NT2/D1 (cell line): ENCODE measurements at regions not wholly inside any gene's neighbourhood (a gene's known extent, or its start where the extent isn't known, plus 50 kb on each side); places are given as distances from the start of the nearest gene placed in this dataset.
A peak's percentile ranks its signal among the peaks of the same experiment; 100 is the strongest.

ENCODE experiments used
- DNase-seq: peaks from one replicate; pipeline ENCODE4 v3.0.0-alpha.2; 2011; ENCODE audit warnings: low read depth, low spot score
- H3K27me3 ChIP-seq: 2 replicates; pipeline ENCODE4 v1.6.0; 2011; ENCODE audit warnings: mild to moderate bottlenecking; ENCODE audit not compliant: insufficient read length, insufficient read depth
- H3K36me3 ChIP-seq: 2 replicates; pipeline ENCODE4 v1.6.1; 2011; ENCODE audit warnings: mild to moderate bottlenecking, low read length, mixed read lengths; ENCODE audit not compliant: insufficient read depth, insufficient read length
- H3K4me1 ChIP-seq: 2 replicates; pipeline ENCODE4 v1.5.1; 2011; ENCODE audit not compliant: insufficient read depth, insufficient read length
- H3K4me3 ChIP-seq: 2 replicates; pipeline ENCODE4 v1.5.1; 2011; ENCODE audit warnings: low read depth; ENCODE audit not compliant: insufficient read length
- H3K9ac ChIP-seq: 2 replicates; pipeline ENCODE4 v1.6.0; 2011; ENCODE audit warnings: low read depth; ENCODE audit not compliant: insufficient read length
- H3K9me3 ChIP-seq: 2 replicates; pipeline ENCODE4 v1.5.1; 2011; ENCODE audit warnings: mild to moderate bottlenecking, low read length; ENCODE audit not compliant: insufficient read depth
- SUZ12 ChIP-seq: IDR thresholded peaks from 2 replicates; pipeline ENCODE4 v1.6.1; 2011; ENCODE audit not compliant: insufficient read length, insufficient read depth; ENCODE audit errors: extremely low read depth
- YY1 ChIP-seq: IDR thresholded peaks from 2 replicates; pipeline ENCODE4 v1.6.1; 2011; ENCODE audit not compliant: insufficient read length, insufficient read depth
- ZNF274 ChIP-seq: IDR thresholded peaks from 2 replicates; pipeline ENCODE4 v1.6.1; 2011; ENCODE audit warnings: mild to moderate bottlenecking, low read depth, low read length

DNA sequence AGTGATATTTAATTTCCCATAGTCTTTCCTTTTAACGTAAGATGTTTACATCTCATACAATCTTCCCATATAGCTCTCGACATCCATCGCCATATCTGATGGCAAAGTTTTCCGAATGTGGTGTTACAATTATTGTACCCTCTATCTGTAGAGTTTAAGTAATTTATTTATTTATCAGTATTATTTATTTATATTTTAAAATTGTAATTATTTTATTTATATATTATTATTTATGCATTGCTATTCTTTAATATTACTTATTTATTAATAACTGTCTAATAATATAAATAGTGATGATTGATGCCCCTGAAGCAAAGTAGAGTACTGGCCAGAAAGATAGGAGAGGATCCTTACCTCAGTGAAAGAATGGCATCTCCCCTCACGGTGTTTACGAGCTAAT, 812.9 kb downstream of the VGLL3 start:
- no peak for DNase-seq
- Histone ChIP-seq H3K4me3 (no peak overlapping the region), H3K27me3 (no peaks in the 10 kb centered on the region), H3K9me3 (no peaks in the 10 kb centered on the region), H3K36me3 (no peaks in the 10 kb centered on the region), H3K4me1 (no peaks in the 10 kb centered on the region), H3K9ac (no peak overlapping the region)
- TF ChIP-seq YY1, result no peak
- no peak for TF ChIP-seq SUZ12
- TF ChIP-seq ZNF274, result no peak

GRCh38 chr3:86176445-86176784, 814.5 kb downstream of the VGLL3 start:
- Histone ChIP-seq H3K36me3 (no peaks in the 10 kb centered on the region), H3K9ac (no peak overlapping the region), H3K4me1 (no peaks in the 10 kb centered on the region), H3K4me3 (no peak overlapping the region), H3K27me3 (no peaks in the 10 kb centered on the region), H3K9me3 (no peaks in the 10 kb centered on the region)
- TF ChIP-seq SUZ12 (no peak), ZNF274 (no peak), YY1 (no peak)
- DNase-seq, result no peak

DNA sequence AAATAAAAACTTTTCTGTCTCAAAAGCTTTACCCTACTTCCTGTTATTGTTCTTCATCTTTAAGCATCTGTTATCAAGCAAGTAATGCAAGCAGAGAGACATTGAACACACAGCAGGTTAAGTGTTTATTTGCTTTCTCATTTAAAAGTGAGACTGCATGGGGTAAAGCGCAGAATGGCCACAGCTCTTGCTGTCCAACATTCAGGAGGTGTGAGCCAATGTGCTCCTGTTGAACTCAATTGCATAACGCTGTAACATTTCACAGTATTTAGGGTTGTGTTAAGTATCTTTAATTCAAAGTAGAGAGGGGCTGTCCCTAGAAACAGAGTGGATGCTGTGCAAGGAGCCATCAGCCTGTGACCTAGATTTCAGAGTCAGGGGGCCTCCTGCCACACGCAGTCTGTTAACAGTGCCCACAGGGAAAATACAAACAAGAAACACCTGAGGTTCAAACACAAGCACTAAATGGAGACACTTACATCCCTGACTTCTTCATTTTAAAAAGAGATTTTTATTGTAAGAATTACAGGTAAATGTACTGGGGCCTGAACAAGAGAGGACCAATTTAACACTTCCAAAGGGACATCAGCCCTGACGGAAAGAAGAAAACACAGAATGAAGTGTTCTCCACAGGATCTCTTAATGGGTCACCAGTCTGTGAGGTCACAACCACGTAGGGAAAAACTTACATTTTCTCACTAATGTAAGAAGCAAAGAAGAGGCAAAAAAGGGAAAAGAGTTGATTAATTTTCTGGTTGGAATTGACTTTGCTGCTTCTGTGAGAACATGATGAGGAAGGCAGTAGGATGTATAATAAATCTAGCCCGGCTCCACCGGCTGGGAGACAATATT, 815.1 kb downstream of the VGLL3 start:
- TF ChIP-seq SUZ12 (no peak), ZNF274 (no peak), YY1 (no peak)
- no peaks in the 10 kb centered on the region for H3K4me1 ChIP-seq
- no peaks in the 10 kb centered on the region for H3K36me3 ChIP-seq
- H3K9me3 ChIP-seq, result no peaks in the 10 kb centered on the region
- H3K9ac ChIP-seq, result no peak overlapping the region
- H3K27me3 ChIP-seq, result no peaks in the 10 kb centered on the region
- no peak overlapping the region for H3K4me3 ChIP-seq
- DNase-seq, result peak; percentile 73

GRCh38 chr3:86175051-86175536, 815.9 kb downstream of the VGLL3 start:
- Histone ChIP-seq H3K9ac (no peak overlapping the region), H3K4me3 (no peak overlapping the region), H3K9me3 (no peaks in the 10 kb centered on the region), H3K4me1 (no peaks in the 10 kb centered on the region), H3K36me3 (no peaks in the 10 kb centered on the region), H3K27me3 (no peaks in the 10 kb centered on the region)
- TF ChIP-seq ZNF274 (no peak), SUZ12 (no peak), YY1 (no peak)
- DNase-seq, result no peak

DNA sequence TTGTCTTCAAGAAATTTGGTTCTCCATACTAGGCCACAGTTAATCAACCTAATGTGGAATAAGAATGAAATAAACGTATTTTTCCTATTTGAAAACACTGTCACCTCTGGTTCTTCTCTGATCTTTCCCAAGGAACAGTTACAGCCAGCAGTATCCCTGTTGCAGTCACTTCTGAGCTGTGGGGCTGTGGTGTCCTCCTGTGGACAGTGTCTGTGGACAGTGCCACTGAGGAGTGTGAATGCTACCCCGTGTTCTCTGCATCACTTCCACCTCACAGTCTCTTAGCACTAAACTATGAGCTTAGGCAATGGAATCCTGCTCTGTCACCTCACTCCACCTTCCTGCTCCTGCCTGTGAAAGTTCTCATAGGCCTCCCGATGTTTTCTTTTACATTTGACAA, 817.5 kb downstream of the VGLL3 start:
- DNase-seq, result no peak
- TF ChIP-seq ZNF274 (no peak), SUZ12 (no peak), YY1 (no peak)
- no peak overlapping the region for H3K4me3 ChIP-seq
- no peak overlapping the region for H3K9ac ChIP-seq
- H3K36me3 ChIP-seq, result no peaks in the 10 kb centered on the region
- no peaks in the 10 kb centered on the region for H3K9me3 ChIP-seq
- H3K27me3 ChIP-seq, result no peaks in the 10 kb centered on the region
- H3K4me1 ChIP-seq, result no peaks in the 10 kb centered on the region

DNA sequence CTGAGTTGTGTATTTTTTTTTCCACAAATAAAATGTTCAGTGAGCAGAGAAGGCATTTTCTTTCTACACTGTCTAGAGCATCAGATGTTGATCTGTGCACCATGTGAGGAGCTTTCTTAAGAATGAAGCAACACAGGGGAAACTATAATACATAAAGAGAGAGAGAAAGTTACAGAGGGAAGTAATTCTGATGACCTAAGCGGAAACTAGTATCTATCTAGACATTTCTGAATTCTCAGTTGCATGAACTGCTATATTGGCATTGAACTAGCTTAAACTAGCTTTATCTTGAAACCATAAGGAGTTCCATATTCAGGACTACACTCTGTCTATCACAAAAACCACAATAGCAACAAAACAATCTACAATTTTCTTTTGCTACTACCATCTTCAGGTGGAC, 822.4 kb downstream of the VGLL3 start:
- Histone ChIP-seq H3K27me3 (no peaks in the 10 kb centered on the region), H3K4me3 (no peak overlapping the region), H3K9ac (no peak overlapping the region), H3K36me3 (no peaks in the 10 kb centered on the region), H3K4me1 (no peaks in the 10 kb centered on the region), H3K9me3 (no peaks in the 10 kb centered on the region)
- DNase-seq, result no peak
- TF ChIP-seq YY1, result no peak

- no peak overlapping the region for H3K4me3 ChIP-seq
- no peak for DNase-seq
- H3K27me3 ChIP-seq, result no peaks in the 10 kb centered on the region
- no peaks in the 10 kb centered on the region for H3K36me3 ChIP-seq
- H3K9ac ChIP-seq, result no peak overlapping the region
- TF ChIP-seq ZNF274 (no peak), SUZ12 (no peak), YY1 (no peak)
- H3K4me1 ChIP-seq, result no peaks in the 10 kb centered on the region
- H3K9me3 ChIP-seq, result no peaks in the 10 kb centered on the region
These were observed 828.4 kb downstream of the VGLL3 start for GRCh38 chr3:86162521-86162920.

- no peak for TF ChIP-seq ZNF274
- no peak for TF ChIP-seq SUZ12
- TF ChIP-seq YY1, result no peak
- H3K4me3 ChIP-seq, result no peak overlapping the region
- DNase-seq, result no peak
- no peaks in the 10 kb centered on the region for H3K9me3 ChIP-seq
- H3K36me3 ChIP-seq, result no peaks in the 10 kb centered on the region
- H3K4me1 ChIP-seq, result no peaks in the 10 kb centered on the region
- no peak overlapping the region for H3K9ac ChIP-seq
- H3K27me3 ChIP-seq, result no peaks in the 10 kb centered on the region
These were observed 829.5 kb downstream of the VGLL3 start for GRCh38 chr3:86161493-86161892.
